Esophagus muscularis mucosa (tissue), 3 donors: ENCODE measurements at regions not wholly inside any gene's neighbourhood (a gene's known extent, or its start where the extent isn't known, plus 50 kb on each side); places are given as distances from the start of the nearest gene placed in this dataset.

Experiments
- CTCF ChIP-seq, 3 experiments: fragments of 200-600 bp in 2 of 3; fragments of 450-650 bp in 1 of 3; sonication (generic) in 2 of 3; IDR thresholded peaks; one replicate each; pipeline ENCODE4 v1.5.1; 2017 to 2019; ENCODE audit warnings: antibody characterized with exemption in 3 of 3, mild to moderate bottlenecking in 2 of 3, moderate library complexity in 1 of 3
- POLR2A ChIP-seq: fragments of 450-650 bp; IDR thresholded peaks from one replicate; pipeline ENCODE4 v1.6.1; 2017; ENCODE audit warnings: antibody characterized with exemption, moderate library complexity, mild to moderate bottlenecking, low read depth
- POLR2AphosphoS5 ChIP-seq, 2 donors: sonication (generic); formaldehyde crosslinking; IDR thresholded peaks; one replicate each; pipeline ENCODE4 v1.6.1; 2017; ENCODE audit warnings: antibody characterized with exemption in 2 of 2

- TF ChIP-seq CTCF (IDR thresholded peaks at IDR 0.05) (no peak), POLR2A (no peak), POLR2AphosphoS5 (IDR thresholded peaks at IDR 0.05) (no peak)
Observed at GRCh38 chr2:195016841-195017240, 640.2 kb upstream of the SLC39A10 start.
